GM23248 (cell line): ENCODE measurements at regions not wholly inside any gene's neighbourhood (a gene's known extent, or its start where the extent isn't known, plus 50 kb on each side); places are given as distances from the start of the nearest gene placed in this dataset.

Source experiments
- EZH2 ChIP-seq: fragments of 200-600 bp; sonication (generic); IDR thresholded peaks from 2 replicates; pipeline ENCODE4 v1.6.1; 2018; ENCODE audit warnings: antibody characterized with exemption, mild to moderate bottlenecking; ENCODE audit not compliant: insufficient read depth, poor library complexity, severe bottlenecking
- EZH2phosphoT487 ChIP-seq: fragments of 200-600 bp; sonication (generic); IDR thresholded peaks from 2 replicates; pipeline ENCODE4 v1.6.1; 2018; ENCODE audit warnings: antibody characterized with exemption, moderate library complexity, mild to moderate bottlenecking, low read depth; ENCODE audit not compliant: insufficient read depth

- TF ChIP-seq EZH2 (no peak), EZH2phosphoT487 (no peak)
Observed at GRCh38 chr22:44647141-44647540, 54.9 kb upstream of the PRR5 start.
